T-helper 1 cell treated with Interleukin-12 subunit alpha and Interleukin-12 subunit beta and Interleukin-4 antibody, amounts not matched to agents 30 μg/mL and 1 μg/mL, for 36 hours (primary cell): ENCODE measurements at regions not wholly inside any gene's neighbourhood (a gene's known extent, or its start where the extent isn't known, plus 50 kb on each side); places are given as distances from the start of the nearest gene placed in this dataset.

Experiments
- H3K27ac Mint-ChIP-seq: one replicate; pipeline ENCODE4 v1.8.0; 2021; ENCODE audit warnings: mild to moderate bottlenecking, mixed read lengths
- H3K27me3 Mint-ChIP-seq: one replicate; pipeline ENCODE4 v1.8.0; 2021; ENCODE audit warnings: low read depth, mixed read lengths
- H3K36me3 Mint-ChIP-seq: one replicate; pipeline ENCODE4 v1.8.0; 2021; ENCODE audit warnings: low read depth, mixed read lengths
- H3K4me1 Mint-ChIP-seq: one replicate; pipeline ENCODE4 v1.8.0; 2021; ENCODE audit warnings: low read depth, mixed read lengths
- H3K4me3 Mint-ChIP-seq: one replicate; pipeline ENCODE4 v1.8.0; 2021; ENCODE audit warnings: mild to moderate bottlenecking, moderate library complexity, mixed read lengths
- H3K9me3 Mint-ChIP-seq: one replicate; pipeline ENCODE4 v1.8.0; 2021; ENCODE audit warnings: mixed read lengths

DNA sequence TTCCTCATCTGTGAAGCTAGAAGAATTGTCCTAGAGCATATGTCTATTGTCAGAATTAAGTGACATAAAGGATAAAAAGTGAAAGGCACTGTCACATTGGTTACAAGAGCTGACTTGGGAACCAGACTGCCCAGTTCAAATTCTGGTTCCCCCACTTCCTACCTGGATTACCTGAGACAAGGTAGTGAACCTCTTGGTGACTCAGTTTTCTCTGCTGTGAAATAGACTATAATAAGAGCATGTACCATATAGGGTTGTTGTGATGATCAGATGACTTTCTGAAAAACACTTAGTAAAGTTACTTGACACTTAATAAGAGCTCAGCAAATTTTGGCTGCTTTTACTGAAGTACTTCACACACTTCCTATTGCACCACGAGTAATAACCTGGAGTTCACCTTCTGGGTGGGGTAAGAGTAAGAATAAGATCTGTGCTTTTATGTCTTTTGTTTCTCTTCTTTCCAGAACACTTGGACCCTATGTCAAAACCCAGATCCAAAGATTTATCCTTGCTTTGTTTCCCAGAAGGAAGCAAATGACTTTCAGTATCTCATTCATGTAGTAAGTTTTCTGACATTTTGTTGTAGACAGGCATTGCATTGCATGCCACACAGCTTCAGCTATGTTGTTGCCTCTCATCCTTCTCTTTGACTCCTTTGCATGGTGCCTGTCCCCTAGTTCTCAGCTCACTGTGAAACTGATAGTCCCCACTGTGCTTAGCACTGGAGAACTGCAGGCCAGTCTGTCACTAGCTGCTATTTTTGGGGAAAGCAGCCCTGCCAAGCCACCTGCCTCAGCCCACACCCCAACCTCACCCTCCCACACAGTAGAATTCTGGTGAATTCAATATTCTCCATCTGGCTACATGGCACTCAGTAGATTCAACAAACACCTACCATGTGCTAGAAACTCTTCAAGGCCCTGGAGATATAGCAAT is 121.8 kb upstream of the POU2AF2 start:
- H3K4me3 Mint-ChIP-seq: no peak overlapping the region
- H3K27me3 Mint-ChIP-seq: peaks cover 4% of the 10 kb centered on the region
- H3K4me1 Mint-ChIP-seq: no peaks in the 10 kb centered on the region
- H3K27ac Mint-ChIP-seq: no peak overlapping the region
- no peaks in the 10 kb centered on the region for H3K36me3 Mint-ChIP-seq
- no peaks in the 10 kb centered on the region for H3K9me3 Mint-ChIP-seq

GRCh38 chr11:111120696-111121302 is 124.7 kb upstream of the POU2AF2 start:
- Mint-ChIP-seq H3K36me3 (no peaks in the 10 kb centered on the region), H3K9me3 (no peaks in the 10 kb centered on the region), H3K27me3 (no peaks in the 10 kb centered on the region), H3K4me1 (no peaks in the 10 kb centered on the region), H3K4me3 (no peak overlapping the region), H3K27ac (no peak overlapping the region)

DNA sequence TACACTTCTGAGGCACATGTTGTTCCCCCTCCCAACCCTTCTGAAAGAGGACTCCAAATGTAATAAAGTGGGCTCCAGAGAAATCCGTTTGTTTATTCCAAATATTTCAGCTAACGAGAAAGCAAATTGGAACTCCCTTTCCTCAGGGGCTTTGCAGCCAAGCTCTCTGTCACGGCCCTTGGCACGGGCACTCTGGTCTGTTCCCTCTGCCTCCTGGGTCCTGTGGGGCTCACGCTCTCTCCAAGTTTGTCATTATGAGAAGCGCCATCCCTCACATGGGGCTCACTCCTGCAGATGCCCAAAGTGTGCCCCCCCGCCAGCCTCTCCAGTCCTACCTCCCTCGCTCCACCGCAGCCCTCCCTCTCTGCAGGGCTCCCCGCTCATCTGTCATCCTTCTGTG is 125.4 kb upstream of the POU2AF2 start:
- no peaks in the 10 kb centered on the region for H3K27me3 Mint-ChIP-seq
- no peaks in the 10 kb centered on the region for H3K36me3 Mint-ChIP-seq
- no peak overlapping the region for H3K27ac Mint-ChIP-seq
- H3K4me1 Mint-ChIP-seq: no peaks in the 10 kb centered on the region
- H3K9me3 Mint-ChIP-seq: no peaks in the 10 kb centered on the region
- H3K4me3 Mint-ChIP-seq: no peak overlapping the region

DNA sequence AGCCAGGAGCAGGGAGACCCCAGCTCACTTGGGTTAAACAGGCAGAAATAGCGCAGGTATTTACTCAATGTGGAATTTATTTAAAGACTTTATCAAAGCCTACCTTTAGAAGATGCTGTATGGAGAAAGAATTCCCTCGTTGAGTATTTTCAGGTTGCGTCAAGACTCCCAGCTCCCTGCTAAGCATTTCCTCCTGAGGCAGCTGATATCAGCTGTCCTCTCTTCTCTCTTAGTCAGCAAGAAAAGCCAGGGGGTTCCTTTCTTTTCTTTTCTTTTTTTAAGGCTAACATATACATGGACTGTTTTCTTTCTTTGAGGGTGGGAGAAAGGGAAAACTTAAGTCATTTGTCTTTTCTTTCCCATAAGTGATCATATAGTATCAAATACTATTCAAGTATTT is 125.8 kb upstream of the POU2AF2 start:
- H3K27me3 Mint-ChIP-seq: no peaks in the 10 kb centered on the region
- H3K9me3 Mint-ChIP-seq: no peaks in the 10 kb centered on the region
- H3K4me3 Mint-ChIP-seq: no peak overlapping the region
- no peak overlapping the region for H3K27ac Mint-ChIP-seq
- no peaks in the 10 kb centered on the region for H3K36me3 Mint-ChIP-seq
- H3K4me1 Mint-ChIP-seq: no peaks in the 10 kb centered on the region

DNA sequence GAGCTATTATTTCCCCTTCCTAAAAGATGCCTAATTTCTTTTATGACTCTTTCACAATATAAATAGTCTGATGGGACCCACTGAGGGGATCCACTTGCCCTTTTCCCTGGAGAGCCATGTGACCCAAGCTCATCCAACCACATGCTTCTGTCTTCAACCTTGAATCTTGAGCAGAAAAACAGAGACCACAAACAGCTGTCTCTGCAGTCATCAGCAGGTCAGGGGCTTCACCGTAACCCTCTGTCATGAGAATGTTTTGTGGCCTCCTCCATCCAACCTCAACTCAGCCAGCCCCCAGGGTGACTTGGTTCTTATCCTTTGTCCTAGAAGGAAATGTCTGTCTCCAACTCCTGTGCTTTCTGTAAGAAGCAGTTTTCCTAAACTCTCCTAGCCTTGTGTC is 129.6 kb upstream of the POU2AF2 start:
- Mint-ChIP-seq H3K4me3 (no peak overlapping the region), H3K9me3 (no peaks in the 10 kb centered on the region), H3K27ac (no peak overlapping the region), H3K36me3 (no peaks in the 10 kb centered on the region), H3K4me1 (no peaks in the 10 kb centered on the region), H3K27me3 (no peaks in the 10 kb centered on the region)

GRCh38 chr11:111114091-111114490 is 131.4 kb upstream of the POU2AF2 start:
- Mint-ChIP-seq H3K27ac (no peak overlapping the region), H3K27me3 (no peaks in the 10 kb centered on the region), H3K4me1 (no peaks in the 10 kb centered on the region), H3K9me3 (no peaks in the 10 kb centered on the region), H3K36me3 (no peaks in the 10 kb centered on the region), H3K4me3 (no peak overlapping the region)

- no peaks in the 10 kb centered on the region for H3K36me3 Mint-ChIP-seq
- H3K4me3 Mint-ChIP-seq: no peak overlapping the region
- no peaks in the 10 kb centered on the region for H3K27me3 Mint-ChIP-seq
- H3K9me3 Mint-ChIP-seq: no peaks in the 10 kb centered on the region
- H3K27ac Mint-ChIP-seq: no peak overlapping the region
- no peaks in the 10 kb centered on the region for H3K4me1 Mint-ChIP-seq
Observed at GRCh38 chr11:111112614-111113013, 132.9 kb upstream of the POU2AF2 start.

GRCh38 chr11:111107501-111107900 is 138.0 kb upstream of the POU2AF2 start:
- H3K4me1 Mint-ChIP-seq: no peaks in the 10 kb centered on the region
- no peaks in the 10 kb centered on the region for H3K36me3 Mint-ChIP-seq
- no peak overlapping the region for H3K4me3 Mint-ChIP-seq
- H3K9me3 Mint-ChIP-seq: no peaks in the 10 kb centered on the region
- H3K27ac Mint-ChIP-seq: no peak overlapping the region
- H3K27me3 Mint-ChIP-seq: peaks cover 10% of the 10 kb centered on the region

DNA sequence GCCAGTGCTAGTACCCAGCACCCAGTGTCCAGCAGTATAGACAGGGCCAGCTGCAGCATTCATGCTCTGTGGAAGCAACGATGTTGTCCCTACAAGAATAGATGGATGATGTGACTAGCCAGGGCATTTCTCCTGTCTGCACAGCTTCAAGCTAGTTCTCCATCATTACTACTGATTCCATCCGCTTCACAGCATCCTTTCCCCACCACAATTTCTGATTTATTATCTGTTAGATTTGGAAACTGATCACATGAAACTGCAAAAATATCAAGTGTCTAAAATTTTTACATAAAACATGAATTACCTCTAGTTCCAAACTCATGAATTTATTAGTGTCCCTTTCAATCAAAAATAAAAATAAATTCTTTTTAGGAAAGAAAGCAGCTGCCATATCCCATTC is 138.9 kb upstream of the POU2AF2 start:
- H3K36me3 Mint-ChIP-seq: no peaks in the 10 kb centered on the region
- H3K27ac Mint-ChIP-seq: no peak overlapping the region
- no peak overlapping the region for H3K4me3 Mint-ChIP-seq
- H3K4me1 Mint-ChIP-seq: no peaks in the 10 kb centered on the region
- H3K9me3 Mint-ChIP-seq: no peaks in the 10 kb centered on the region
- H3K27me3 Mint-ChIP-seq: peaks cover 15% of the 10 kb centered on the region

DNA sequence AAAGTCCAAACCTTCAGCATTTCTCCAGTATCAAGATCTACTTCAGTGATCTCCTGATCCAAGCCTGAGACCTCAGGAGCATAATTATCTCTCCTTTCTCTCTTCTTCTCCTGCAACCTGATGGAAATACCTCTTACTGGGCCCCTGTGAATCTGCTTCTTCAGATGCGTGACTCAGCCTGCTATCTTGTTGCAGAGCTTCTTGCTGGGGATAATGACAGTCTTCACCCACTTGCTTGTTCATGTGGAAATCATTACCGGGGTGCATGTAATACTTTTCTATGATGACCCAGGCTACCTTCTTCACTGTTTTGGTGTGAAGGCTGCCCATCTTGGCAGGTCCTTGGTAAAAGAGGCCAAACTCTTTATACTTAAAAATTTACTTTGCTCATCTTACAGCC is 140.0 kb upstream of the POU2AF2 start:
- Mint-ChIP-seq H3K9me3 (no peaks in the 10 kb centered on the region), H3K4me1 (no peaks in the 10 kb centered on the region), H3K4me3 (no peak overlapping the region), H3K27ac (no peak overlapping the region), H3K27me3 (peaks cover 15% of the 10 kb centered on the region), H3K36me3 (no peaks in the 10 kb centered on the region)

DNA sequence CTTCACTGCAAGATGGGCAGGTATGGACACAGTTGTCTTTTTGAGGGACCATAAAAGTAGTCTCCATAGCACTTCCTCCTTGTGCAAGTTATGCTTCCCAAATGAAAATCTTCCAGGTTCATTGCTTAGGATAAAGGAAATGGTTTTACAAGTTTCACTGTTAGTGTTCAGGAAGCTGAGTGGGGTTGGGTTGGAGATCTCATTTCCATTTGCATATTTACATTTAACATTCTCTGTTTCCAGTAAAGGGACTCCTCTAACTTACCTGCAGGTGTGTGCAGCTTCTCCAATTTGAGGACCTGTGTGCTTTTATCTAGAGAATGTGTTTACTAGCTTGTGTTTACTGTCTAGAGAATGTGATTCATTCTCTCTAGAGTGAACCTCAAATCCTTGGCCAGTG is 141.3 kb upstream of the POU2AF2 start:
- no peaks in the 10 kb centered on the region for H3K9me3 Mint-ChIP-seq
- no peaks in the 10 kb centered on the region for H3K4me1 Mint-ChIP-seq
- H3K27ac Mint-ChIP-seq: no peak overlapping the region
- no peak overlapping the region for H3K4me3 Mint-ChIP-seq
- no peaks in the 10 kb centered on the region for H3K36me3 Mint-ChIP-seq
- peaks cover 15% of the 10 kb centered on the region for H3K27me3 Mint-ChIP-seq

DNA sequence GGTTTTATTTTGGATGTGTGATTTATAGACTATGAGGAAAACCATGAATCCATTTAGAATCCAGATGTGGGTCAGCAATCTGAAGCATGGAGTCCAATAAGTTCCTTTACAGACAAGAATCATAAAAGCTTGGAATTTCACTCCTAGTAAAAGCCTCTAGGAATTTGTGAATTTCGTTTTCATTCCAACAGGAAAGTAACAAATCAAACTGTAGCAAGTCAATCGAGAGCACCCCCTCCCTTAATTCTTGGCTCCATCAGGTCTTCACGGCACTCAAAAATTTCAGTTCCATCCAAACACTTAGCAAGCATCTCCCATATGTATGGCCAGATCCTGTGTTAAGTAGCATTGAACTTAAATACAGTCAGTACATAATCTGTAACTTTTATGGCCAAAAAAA is 143.6 kb upstream of the POU2AF2 start:
- Mint-ChIP-seq H3K4me3 (no peak overlapping the region), H3K9me3 (no peaks in the 10 kb centered on the region), H3K27me3 (peaks cover 15% of the 10 kb centered on the region), H3K36me3 (no peaks in the 10 kb centered on the region), H3K27ac (no peak overlapping the region), H3K4me1 (no peaks in the 10 kb centered on the region)

DNA sequence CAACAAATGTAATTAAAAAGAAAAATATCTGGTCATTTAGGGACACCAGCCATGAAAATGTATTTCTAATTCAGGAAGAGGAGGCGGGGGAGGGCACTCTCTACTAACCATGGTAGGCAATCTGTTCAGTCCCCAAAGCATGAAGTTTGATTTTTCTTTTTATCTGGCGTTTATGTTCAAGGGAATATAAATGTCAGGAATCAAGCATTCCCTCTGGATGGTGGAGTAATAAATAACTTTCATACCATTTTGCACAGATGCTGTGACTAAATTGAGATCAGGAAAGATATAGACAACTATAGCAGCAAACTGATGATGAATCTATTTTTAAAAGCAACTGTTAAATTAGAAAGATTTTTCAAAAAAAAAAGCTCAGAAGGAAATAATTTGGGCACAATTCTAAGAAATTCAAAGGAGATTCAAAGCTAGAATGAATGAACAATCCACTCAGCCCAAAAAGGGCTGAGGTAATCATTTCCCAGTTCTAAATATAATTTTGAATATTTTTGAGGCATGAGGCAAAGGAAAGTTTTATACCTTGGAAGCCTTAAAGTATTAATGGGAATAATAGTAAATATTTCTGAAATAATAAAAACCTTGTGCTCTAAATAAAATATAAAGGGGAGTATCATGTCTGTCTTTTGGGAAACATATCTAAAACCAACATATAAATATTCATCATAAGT is 146.4 kb upstream of the POU2AF2 start:
- no peaks in the 10 kb centered on the region for H3K36me3 Mint-ChIP-seq
- H3K9me3 Mint-ChIP-seq: no peaks in the 10 kb centered on the region
- H3K27me3 Mint-ChIP-seq: peaks cover 15% of the 10 kb centered on the region
- H3K4me3 Mint-ChIP-seq: no peak overlapping the region
- H3K27ac Mint-ChIP-seq: no peak overlapping the region
- peaks cover 1% of the 10 kb centered on the region for H3K4me1 Mint-ChIP-seq

- peaks cover 1% of the 10 kb centered on the region for H3K4me1 Mint-ChIP-seq
- no peak overlapping the region for H3K27ac Mint-ChIP-seq
- peaks cover 9% of the 10 kb centered on the region for H3K27me3 Mint-ChIP-seq
- H3K36me3 Mint-ChIP-seq: no peaks in the 10 kb centered on the region
- H3K9me3 Mint-ChIP-seq: no peaks in the 10 kb centered on the region
- no peak overlapping the region for H3K4me3 Mint-ChIP-seq
Observed at GRCh38 chr11:111098091-111098490, 147.4 kb upstream of the POU2AF2 start.

DNA sequence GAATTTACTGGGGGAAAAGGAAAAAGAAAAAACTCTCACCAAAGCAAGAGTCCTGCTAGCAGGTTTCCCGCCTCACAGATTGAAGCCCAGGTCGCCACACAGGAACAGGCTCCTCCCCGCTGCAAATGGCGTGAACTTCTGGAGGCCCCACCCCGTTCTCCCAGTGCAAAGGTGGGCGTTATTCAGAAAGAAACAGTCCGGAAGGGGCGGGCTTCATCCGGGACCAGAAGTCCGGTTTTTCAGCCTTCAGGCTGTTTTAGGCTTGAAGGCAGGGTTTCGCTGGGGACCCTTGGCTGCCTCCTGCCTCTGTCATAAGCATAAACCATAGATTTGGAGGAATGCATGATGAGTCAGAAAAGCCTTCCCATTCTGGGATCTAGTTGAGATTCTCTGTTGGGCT is 148.3 kb upstream of the POU2AF2 start:
- Mint-ChIP-seq H3K4me1 (peaks cover 1% of the 10 kb centered on the region), H3K9me3 (no peaks in the 10 kb centered on the region), H3K36me3 (no peaks in the 10 kb centered on the region), H3K4me3 (no peak overlapping the region), H3K27ac (no peak overlapping the region), H3K27me3 (peaks cover 4% of the 10 kb centered on the region)
